ENCODE measurements at regions not wholly inside any gene's neighbourhood (a gene's known extent, or its start where the extent isn't known, plus 50 kb on each side); places are given as distances from the start of the nearest gene placed in this dataset.
A peak's percentile ranks its signal among the peaks of the same experiment; 100 is the strongest.
"Not testable (repeated sequence)": the region's sequence is repeated elsewhere in the genome, so short reads cannot be mapped to it uniquely, and the experiment has no call there.

DNA sequence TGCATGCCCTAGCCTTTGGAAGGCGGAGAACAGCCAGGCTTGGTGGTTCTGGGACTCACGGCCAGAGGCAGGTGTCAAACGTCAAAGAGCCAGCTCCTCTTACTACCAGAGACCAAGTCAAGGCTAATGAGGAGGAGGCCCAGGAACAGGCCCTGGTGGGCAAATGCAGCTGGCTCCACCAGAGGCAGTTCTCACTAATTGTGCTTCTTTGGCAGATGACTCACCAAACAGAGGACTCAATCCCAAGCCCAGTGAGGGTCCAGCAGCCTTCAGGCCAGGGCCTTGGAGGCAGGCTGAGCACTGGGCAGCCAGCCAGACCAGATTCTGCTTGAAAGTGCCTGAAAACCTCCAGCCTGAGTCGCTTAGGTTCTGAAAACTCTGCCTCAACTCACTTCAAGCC is 336.5 kb upstream of the CDH5 start:
- DNase-seq (ENCODE audit: low read depth), result no peak
- TF ChIP-seq, protein P1, sequence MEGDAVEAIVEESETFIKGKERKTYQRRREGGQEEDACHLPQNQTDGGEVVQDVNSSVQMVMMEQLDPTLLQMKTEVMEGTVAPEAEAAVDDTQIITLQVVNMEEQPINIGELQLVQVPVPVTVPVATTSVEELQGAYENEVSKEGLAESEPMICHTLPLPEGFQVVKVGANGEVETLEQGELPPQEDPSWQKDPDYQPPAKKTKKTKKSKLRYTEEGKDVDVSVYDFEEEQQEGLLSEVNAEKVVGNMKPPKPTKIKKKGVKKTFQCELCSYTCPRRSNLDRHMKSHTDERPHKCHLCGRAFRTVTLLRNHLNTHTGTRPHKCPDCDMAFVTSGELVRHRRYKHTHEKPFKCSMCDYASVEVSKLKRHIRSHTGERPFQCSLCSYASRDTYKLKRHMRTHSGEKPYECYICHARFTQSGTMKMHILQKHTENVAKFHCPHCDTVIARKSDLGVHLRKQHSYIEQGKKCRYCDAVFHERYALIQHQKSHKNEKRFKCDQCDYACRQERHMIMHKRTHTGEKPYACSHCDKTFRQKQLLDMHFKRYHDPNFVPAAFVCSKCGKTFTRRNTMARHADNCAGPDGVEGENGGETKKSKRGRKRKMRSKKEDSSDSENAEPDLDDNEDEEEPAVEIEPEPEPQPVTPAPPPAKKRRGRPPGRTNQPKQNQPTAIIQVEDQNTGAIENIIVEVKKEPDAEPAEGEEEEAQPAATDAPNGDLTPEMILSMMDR (IDR thresholded peaks at IDR 0.05; ENCODE audit: insufficient read depth, low read depth, low read length, missing control alignments), result no peak
- no peak overlapping the region for H3K4me3 ChIP-seq (ENCODE audit: low read depth, low read length)

DNA sequence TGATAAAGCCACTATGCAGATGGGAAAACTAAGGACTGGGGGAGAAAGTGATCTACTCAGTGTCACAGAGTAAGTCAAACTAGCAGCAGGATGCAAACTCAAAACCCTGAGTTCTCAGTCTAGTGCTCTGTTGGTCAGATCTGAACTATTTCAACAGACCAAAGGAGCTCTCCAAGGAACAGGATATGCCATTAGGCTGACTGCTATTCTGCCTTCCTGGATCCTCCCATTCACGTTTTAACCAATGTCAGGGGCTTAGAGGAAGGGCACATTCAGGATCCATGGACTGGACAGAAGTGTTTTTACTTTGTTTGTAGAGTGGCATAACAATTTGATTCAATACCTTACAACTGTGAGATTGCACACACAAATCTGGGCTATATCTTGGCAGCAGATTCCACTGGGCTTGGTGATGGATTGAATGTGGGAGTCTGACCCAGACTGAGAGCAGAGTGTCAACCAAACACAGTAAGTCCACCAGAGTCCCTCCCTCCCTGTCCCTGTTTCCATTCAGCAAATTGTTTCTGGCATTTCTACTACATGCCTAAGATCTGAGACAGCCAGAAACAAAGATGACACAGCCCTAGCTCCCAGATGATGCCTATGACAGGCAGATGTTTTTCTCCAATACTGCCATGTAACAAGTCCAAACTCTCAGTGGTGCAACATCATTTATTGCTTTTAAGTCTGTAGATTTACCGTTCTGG is 337.8 kb upstream of the CDH5 start:
- DNase-seq (ENCODE audit: low read depth), result no peak
- TF ChIP-seq, protein P1 (IDR thresholded peaks at IDR 0.05; ENCODE audit: insufficient read depth, low read depth, low read length, missing control alignments), result no peak

DNA sequence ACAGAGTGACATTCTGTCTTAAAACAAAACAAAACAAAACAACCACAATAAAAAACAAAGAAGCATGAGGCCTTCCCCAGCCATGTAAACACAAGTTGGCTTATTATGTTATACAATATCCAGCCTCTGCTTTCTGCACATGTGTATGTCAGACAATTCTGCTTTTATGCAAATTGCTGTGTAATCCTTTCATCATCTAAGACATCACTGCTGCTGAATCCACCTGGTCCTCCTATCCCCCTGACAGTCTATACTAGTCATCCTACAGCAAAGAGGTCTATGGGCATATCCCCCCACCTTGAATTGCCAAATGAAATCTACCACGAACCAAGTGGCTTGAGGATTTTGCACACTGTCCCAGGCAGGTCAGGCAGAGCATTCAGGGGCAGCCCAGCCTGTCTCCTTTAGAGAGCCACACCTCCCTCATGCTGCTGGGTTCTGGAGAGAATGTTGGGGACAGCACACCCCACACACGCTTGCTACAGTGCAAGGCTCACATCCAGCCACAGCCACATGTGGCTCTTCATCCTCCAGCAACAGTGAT is 339.6 kb upstream of the CDH5 start:
- no peak for DNase-seq (ENCODE audit: low read depth)
- TF ChIP-seq, protein P1 (IDR thresholded peaks at IDR 0.05; ENCODE audit: insufficient read depth, low read depth, low read length, missing control alignments), result no peak
- no peak overlapping the region for H3K4me3 ChIP-seq (ENCODE audit: low read depth, low read length)

More for the DNA sequence above, 337.8 kb upstream of the CDH5 start:
- H3K4me3 ChIP-seq (ENCODE audit: low read depth, low read length), result no peak overlapping the region

DNA sequence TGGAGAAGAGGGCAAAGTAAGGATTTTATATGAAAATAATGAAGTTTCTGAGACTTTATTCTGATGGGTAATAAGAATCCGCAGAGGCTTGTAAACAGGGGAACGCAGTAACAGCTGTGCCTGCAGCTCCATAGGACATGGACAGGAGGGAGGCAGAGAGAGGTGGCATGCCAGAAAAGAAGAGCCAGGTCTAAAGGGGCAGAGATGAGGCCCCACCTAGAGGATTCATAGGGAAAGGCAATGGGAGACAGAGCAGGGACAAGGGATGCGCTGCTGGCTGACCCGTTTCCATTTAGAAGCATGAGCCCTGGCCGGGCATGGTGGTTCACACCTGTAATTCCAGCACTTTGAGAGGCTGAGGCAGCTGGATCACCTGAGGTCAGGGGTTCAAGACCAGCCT is 340.3 kb upstream of the CDH5 start:
- DNase-seq (ENCODE audit: low read depth), result no peak
- TF ChIP-seq, protein P1 (IDR thresholded peaks at IDR 0.05; ENCODE audit: insufficient read depth, low read depth, low read length, missing control alignments), result peak; percentile 17
- H3K4me3 ChIP-seq (ENCODE audit: low read depth, low read length), result no peak overlapping the region

DNA sequence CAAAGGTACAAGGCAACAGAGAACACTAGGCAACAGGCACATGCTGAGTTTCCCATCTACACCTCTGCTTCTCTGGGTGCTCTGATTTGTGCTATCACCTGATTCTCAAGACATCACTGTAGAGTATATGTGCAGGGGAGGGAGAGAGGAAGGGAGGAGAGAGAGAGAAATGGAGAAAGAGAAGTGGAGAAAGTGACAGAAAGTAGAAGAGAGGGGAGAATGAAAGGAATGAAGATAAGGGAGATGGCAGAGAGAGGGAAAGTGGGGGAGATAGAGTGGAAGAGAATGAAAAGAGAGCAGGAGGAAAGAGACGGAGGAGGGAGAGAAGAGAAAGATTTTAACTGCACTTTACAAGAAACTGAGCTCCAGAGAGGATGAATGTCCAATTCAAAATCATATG is 340.7 kb upstream of the CDH5 start:
- no peak overlapping the region for H3K4me3 ChIP-seq (ENCODE audit: low read depth, low read length)
- TF ChIP-seq, protein P1 (IDR thresholded peaks at IDR 0.05; ENCODE audit: insufficient read depth, low read depth, low read length, missing control alignments), result no peak
- DNase-seq (ENCODE audit: low read depth), result no peak

DNA sequence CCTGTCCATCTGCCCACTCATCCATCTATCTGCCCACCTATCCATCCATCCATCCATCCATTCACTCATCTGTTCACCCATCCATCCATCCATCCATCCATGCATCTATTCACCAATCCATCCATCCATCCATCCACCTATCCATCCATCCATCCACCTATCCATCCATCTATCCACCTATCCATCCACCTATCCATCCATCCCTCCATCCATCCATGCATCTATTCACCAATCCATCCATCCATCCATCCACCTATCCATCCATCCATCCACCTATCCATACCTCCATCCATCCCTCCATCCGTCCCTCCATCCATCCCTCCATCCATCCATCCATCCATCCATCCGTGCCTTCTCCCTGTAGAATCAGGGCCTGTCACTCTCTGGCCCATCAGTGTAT is 341.9 kb upstream of the CDH5 start:
- H3K4me3 ChIP-seq (ENCODE audit: low read depth, low read length); DNase-seq (ENCODE audit: low read depth): not testable (repeated sequence)

DNA sequence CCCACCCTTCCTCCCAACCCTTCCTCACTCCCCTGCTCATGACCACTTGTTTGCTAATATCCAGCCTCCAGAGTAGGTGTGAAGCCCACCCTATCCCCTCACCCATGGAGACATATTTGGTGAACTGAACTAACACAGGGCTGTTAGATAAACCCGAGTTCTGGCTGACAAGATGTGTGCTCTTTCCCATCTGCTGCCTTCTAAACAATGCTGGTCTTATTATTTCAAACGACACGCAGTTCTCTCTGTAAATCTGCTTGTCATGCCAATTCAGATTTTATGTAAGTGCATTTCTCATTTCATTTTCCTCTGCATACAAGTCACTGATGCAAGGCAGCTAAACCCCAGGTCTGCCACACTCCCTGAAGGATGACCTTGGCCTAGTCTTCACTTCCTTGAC is 343.0 kb upstream of the CDH5 start:
- DNase-seq (ENCODE audit: low read depth), result no peak
- no peak overlapping the region for H3K4me3 ChIP-seq (ENCODE audit: low read depth, low read length)
- TF ChIP-seq, protein P1 (IDR thresholded peaks at IDR 0.05; ENCODE audit: insufficient read depth, low read depth, low read length, missing control alignments), result no peak
